ENCODE measurements at regions not wholly inside any gene's neighbourhood (a gene's known extent, or its start where the extent isn't known, plus 50 kb on each side); places are given as distances from the start of the nearest gene placed in this dataset.

DNA sequence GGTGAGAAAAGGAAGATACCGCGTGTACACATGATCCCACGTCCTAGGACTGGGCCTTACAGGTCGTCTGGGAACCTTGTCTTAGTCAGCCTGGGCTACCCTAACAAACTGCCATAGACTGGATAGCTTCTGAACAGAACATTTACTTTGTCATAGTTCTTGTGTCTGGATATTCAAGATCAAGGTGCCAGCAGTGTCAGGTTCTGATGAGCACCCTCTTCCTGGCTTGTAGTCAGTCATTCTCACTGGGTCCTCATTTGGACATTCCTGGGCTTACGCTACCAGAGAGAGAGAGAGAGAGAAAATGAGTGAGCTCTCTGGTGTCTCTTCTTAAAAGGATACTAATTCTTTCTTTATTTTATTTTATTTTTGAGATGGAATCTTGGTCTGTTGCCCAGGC is 685.8 kb upstream of the RBFOX1 start:
- Histone ChIP-seq H3K4me2 (ENCODE audit: low read length) (no peak overlapping the region), H3K9me3 (ENCODE audit: low read length) (no peaks in the 10 kb centered on the region), H3K79me2 (ENCODE audit: low read length) (no peaks in the 10 kb centered on the region), H3K4me1 (ENCODE audit: insufficient read depth, low read length) (no peaks in the 10 kb centered on the region), H3K27me3 (ENCODE audit: low read length) (peaks cover 21% of the 10 kb centered on the region), H3K36me3 (ENCODE audit: low read depth, low read length) (no peaks in the 10 kb centered on the region), H3K9ac (ENCODE audit: low read length) (no peak overlapping the region), H3K9me2 (replicated peaks; ENCODE audit: low read length) (no peaks in the 10 kb centered on the region), H3K4me3 (ENCODE audit: low read length) (no peak overlapping the region), H3F3A (ENCODE audit: low read length, unreplicated experiment) (no peaks in the 10 kb centered on the region), H3K27ac (ENCODE audit: low read length) (no peak overlapping the region), H4K20me1 (ENCODE audit: low read length) (no peaks in the 10 kb centered on the region), H2AFZ (ENCODE audit: low read length) (no peak overlapping the region)
- BruUV-seq (replicated peaks): no TSS peak
- no peak for TF ChIP-seq EZH2phosphoT487 (IDR thresholded peaks at IDR 0.05; ENCODE audit: borderline replicate concordance, low read length)
- TF ChIP-seq, protein P1, sequence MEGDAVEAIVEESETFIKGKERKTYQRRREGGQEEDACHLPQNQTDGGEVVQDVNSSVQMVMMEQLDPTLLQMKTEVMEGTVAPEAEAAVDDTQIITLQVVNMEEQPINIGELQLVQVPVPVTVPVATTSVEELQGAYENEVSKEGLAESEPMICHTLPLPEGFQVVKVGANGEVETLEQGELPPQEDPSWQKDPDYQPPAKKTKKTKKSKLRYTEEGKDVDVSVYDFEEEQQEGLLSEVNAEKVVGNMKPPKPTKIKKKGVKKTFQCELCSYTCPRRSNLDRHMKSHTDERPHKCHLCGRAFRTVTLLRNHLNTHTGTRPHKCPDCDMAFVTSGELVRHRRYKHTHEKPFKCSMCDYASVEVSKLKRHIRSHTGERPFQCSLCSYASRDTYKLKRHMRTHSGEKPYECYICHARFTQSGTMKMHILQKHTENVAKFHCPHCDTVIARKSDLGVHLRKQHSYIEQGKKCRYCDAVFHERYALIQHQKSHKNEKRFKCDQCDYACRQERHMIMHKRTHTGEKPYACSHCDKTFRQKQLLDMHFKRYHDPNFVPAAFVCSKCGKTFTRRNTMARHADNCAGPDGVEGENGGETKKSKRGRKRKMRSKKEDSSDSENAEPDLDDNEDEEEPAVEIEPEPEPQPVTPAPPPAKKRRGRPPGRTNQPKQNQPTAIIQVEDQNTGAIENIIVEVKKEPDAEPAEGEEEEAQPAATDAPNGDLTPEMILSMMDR (conservative IDR thresholded peaks at IDR 0.05; ENCODE audit: low read depth, low read length): no peak
- no peak for DNase-seq
- intact Hi-C loops (cut with micrococcal nuclease): no loop called here
- POLR2A ChIA-PET (ENCODE audit: unreplicated experiment): no interaction called here
- CTCF ChIA-PET: no interaction called here
- ATAC-seq: no peak

DNA sequence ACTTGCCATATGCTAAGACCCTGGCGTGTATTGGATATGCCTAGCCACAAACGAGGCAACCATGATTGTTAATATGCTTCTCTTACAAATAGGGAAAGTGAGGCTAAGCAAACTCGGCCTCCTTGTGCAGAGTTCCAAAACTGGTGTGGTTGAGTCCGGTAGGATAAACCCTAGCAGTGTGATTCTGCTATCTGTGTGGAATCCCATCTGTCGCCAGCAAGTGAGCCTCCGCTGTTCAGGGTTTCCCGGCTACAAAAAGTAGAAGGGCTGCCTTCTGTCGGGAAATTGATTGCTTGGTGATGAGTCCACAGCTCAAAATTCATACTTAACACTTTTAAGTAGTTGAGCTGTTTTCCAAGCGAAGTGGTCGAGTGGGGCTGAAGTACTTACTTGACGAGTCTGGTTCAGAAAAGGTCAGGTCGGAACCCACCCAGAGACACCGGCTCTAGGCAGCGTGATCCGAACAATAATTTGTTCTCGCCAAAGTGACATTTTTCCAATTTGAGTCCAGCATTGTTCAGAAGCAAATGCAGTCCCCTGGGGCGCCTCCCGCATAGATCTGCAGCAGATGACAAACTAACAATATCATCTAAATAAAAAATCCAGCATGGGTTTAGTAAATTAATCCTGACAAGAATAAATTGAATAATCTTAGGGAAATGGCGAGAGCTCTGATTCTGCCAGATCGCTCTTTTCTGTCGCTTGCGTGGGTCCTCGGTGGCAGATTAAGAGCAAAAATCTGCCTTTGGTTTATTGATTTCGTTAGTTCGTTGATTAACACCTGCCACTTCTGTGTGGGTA is 686.7 kb upstream of the RBFOX1 start:
- TF ChIP-seq EZH2phosphoT487 (IDR thresholded peaks at IDR 0.05; ENCODE audit: borderline replicate concordance, low read length) (no peak), EZH2 (IDR thresholded peaks at IDR 0.05; ENCODE audit: low read length, unreplicated experiment) (no peak)
- TF ChIP-seq, protein P1 (conservative IDR thresholded peaks at IDR 0.05; ENCODE audit: low read depth, low read length): no peak
- no peaks in the 10 kb centered on the region for H3K79me2 ChIP-seq (ENCODE audit: low read length)
- no peak overlapping the region for H3K4me3 ChIP-seq (ENCODE audit: low read length)
- no peaks in the 10 kb centered on the region for H3K9me2 ChIP-seq (replicated peaks; ENCODE audit: low read length)
- H2AFZ ChIP-seq (ENCODE audit: low read length): no peak overlapping the region
- H3K9ac ChIP-seq (ENCODE audit: low read length): no peak overlapping the region
- no TSS peak for BruUV-seq (replicated peaks)
- H3K36me3 ChIP-seq (ENCODE audit: low read depth, low read length): no peaks in the 10 kb centered on the region
- POLR2A ChIA-PET (ENCODE audit: unreplicated experiment): no interaction called here
- H4K20me1 ChIP-seq (ENCODE audit: low read length): no peaks in the 10 kb centered on the region
- H3K27me3 ChIP-seq (ENCODE audit: low read length): peaks cover 21% of the 10 kb centered on the region
- DNase-seq (no peak), ATAC-seq (no peak)
- no peak overlapping the region for H3K4me2 ChIP-seq (ENCODE audit: low read length)
- intact Hi-C loops (cut with micrococcal nuclease): no loop called here
- no peaks in the 10 kb centered on the region for H3K9me3 ChIP-seq (ENCODE audit: low read length)
- no peaks in the 10 kb centered on the region for H3F3A ChIP-seq (ENCODE audit: low read length, unreplicated experiment)
- CTCF ChIA-PET: interaction anchor here (0.6 kb wide), 1 partner anchor 36 kb away, joined by 14 read pairs; no protein-coding TSS in a partner anchor
- H3K4me1 ChIP-seq (ENCODE audit: insufficient read depth, low read length): no peaks in the 10 kb centered on the region
- no peak overlapping the region for H3K27ac ChIP-seq (ENCODE audit: low read length)

DNA sequence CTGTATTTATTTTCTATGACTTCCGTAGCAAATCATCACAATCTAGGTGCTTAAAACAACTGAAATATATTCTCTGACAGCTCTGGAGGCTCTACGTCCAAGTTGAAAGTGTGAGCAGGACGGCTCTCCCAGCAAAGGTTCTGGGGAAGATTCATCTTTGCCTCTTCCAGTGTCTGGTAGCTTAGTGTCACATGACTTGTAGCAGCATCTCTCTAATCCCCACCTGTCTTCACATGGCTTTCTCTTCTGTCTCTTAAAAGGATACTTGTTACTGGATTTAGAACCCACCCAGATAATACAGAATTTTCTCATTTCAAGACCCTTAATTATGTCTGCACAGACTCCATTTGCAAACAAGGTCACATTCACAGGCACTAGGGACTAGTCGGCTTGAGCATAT is 687.7 kb upstream of the RBFOX1 start:
- Histone ChIP-seq H3K36me3 (ENCODE audit: low read depth, low read length) (no peaks in the 10 kb centered on the region), H3K4me1 (ENCODE audit: insufficient read depth, low read length) (no peaks in the 10 kb centered on the region), H3F3A (ENCODE audit: low read length, unreplicated experiment) (no peaks in the 10 kb centered on the region), H3K9me2 (replicated peaks; ENCODE audit: low read length) (no peaks in the 10 kb centered on the region), H3K27ac (ENCODE audit: low read length) (no peak overlapping the region), H3K9ac (ENCODE audit: low read length) (no peak overlapping the region), H3K27me3 (ENCODE audit: low read length) (peaks cover 21% of the 10 kb centered on the region), H3K9me3 (ENCODE audit: low read length) (no peaks in the 10 kb centered on the region), H3K79me2 (ENCODE audit: low read length) (no peaks in the 10 kb centered on the region), H4K20me1 (ENCODE audit: low read length) (no peaks in the 10 kb centered on the region), H2AFZ (ENCODE audit: low read length) (no peak overlapping the region), H3K4me3 (ENCODE audit: low read length) (no peak overlapping the region), H3K4me2 (ENCODE audit: low read length) (no peak overlapping the region)
- ChIA-PET POLR2A (ENCODE audit: unreplicated experiment) (no interaction called here), CTCF (no interaction called here)
- intact Hi-C loops (cut with micrococcal nuclease): no loop called here
- ATAC-seq (no peak), DNase-seq (no peak)
- TF ChIP-seq, protein P1 (conservative IDR thresholded peaks at IDR 0.05; ENCODE audit: low read depth, low read length): no peak
- no peak for TF ChIP-seq EZH2 (IDR thresholded peaks at IDR 0.05; ENCODE audit: low read length, unreplicated experiment)
- no TSS peak for BruUV-seq (replicated peaks)
